PC-3 (cell line): ENCODE measurements at regions not wholly inside any gene's neighbourhood (a gene's known extent, or its start where the extent isn't known, plus 50 kb on each side); places are given as distances from the start of the nearest gene placed in this dataset.

Experiments
- EZH2 ChIP-seq: fragments of 300-600 bp; sonication (generic); IDR thresholded peaks from one replicate; pipeline ENCODE4 v1.6.1; 2017; ENCODE audit warnings: antibody characterized with exemption, mild to moderate bottlenecking, low read length; ENCODE audit not compliant: unreplicated experiment
- TF ChIP-seq, protein P1 (sequence below): fragments of 300-600 bp; sonication (generic); conservative IDR thresholded peaks from 2 replicates; pipeline ENCODE4 v1.5.1; 2017; ENCODE audit warnings: antibody characterized with exemption, low read depth, mild to moderate bottlenecking, low read length

DNA sequence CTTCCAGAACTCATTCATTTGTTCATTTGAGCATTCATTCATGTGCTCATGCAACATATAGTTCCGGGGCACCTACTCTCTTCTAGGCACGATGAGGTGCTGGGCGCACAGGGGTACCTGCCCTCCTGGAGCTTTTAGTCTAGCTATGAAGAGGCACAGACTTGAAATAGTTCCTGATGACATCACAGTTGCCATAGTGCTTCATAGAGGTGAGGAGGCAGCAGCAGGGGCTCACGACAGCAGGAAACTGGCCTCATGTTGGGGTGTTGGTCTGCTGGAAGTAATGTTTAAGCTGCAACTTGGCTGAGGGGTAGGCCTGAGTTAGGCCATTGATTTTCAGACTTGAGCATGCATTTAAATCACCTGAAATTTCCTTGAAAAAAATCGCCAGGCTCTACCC, 195.5 kb downstream of the PHETA1 start:
- TF ChIP-seq, protein P1, sequence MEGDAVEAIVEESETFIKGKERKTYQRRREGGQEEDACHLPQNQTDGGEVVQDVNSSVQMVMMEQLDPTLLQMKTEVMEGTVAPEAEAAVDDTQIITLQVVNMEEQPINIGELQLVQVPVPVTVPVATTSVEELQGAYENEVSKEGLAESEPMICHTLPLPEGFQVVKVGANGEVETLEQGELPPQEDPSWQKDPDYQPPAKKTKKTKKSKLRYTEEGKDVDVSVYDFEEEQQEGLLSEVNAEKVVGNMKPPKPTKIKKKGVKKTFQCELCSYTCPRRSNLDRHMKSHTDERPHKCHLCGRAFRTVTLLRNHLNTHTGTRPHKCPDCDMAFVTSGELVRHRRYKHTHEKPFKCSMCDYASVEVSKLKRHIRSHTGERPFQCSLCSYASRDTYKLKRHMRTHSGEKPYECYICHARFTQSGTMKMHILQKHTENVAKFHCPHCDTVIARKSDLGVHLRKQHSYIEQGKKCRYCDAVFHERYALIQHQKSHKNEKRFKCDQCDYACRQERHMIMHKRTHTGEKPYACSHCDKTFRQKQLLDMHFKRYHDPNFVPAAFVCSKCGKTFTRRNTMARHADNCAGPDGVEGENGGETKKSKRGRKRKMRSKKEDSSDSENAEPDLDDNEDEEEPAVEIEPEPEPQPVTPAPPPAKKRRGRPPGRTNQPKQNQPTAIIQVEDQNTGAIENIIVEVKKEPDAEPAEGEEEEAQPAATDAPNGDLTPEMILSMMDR = no peak
- no peak for TF ChIP-seq EZH2
